ENCODE measurements at regions not wholly inside any gene's neighbourhood (a gene's known extent, or its start where the extent isn't known, plus 50 kb on each side); places are given as distances from the start of the nearest gene placed in this dataset.

DNA sequence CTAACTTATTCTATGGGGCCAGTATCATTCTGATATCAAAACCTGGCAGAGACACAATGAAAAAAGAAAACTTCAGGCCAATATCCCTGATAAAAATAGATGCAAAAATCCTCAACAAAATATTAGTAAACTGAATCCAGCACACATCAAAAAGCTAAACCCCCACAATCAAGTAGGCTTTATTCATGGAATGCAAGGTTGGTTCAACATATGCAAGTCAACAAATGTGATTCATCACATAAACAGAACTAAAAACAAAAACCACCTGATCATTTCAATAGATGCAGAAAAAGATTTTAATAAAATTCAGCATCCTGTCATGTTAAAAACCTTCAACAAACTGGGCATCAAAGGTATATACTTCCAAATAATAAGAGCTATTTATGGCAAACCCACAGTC is 133.9 kb upstream of the SSTR4 start:
- TF ChIP-seq, protein P1, sequence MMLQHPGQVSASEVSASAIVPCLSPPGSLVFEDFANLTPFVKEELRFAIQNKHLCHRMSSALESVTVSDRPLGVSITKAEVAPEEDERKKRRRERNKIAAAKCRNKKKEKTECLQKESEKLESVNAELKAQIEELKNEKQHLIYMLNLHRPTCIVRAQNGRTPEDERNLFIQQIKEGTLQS (IDR thresholded peaks at IDR 0.05) = no peak
- TF ChIP-seq EGR1 (IDR thresholded peaks at IDR 0.05; ENCODE audit: low read depth in 2 of 2) (no peak), RXRA (IDR thresholded peaks at IDR 0.05) (no peak), GABPA (IDR thresholded peaks at IDR 0.05 in 1 of 2, conservative IDR thresholded peaks at IDR 0.05 in 1 of 2) (no peak)
- Histone ChIP-seq H3K4me3 (ENCODE audit: low read depth in 1 of 3, low read length in 3 of 3) (no peak overlapping the region), H3K9ac (ENCODE audit: low read depth in 1 of 2, low read length in 2 of 2) (no peak overlapping the region), H3K36me3 (ENCODE audit: control insufficient read depth in 4 of 4, insufficient read depth in 3 of 4, low read depth in 1 of 4, low read length in 3 of 4) (no peaks in the 10 kb centered on the region), H3K9me3 (ENCODE audit: control insufficient read depth in 4 of 4, low read length in 3 of 4) (peaks cover 0 to 10% (median 4%) of the 10 kb centered on the region in 4 donors), H3K4me1 (ENCODE audit: control insufficient read depth in 4 of 4, insufficient read depth in 4 of 4, low read length in 3 of 4) (no peaks in the 10 kb centered on the region), H3K27me3 (ENCODE audit: control insufficient read depth in 4 of 4, insufficient read depth in 4 of 4, low read length in 3 of 4) (no peaks in the 10 kb centered on the region), H3K27ac (ENCODE audit: low read depth in 1 of 2, low read length in 2 of 2) (no peak overlapping the region)
- DNase-seq (ENCODE audit: low spot score) = no peak

DNA sequence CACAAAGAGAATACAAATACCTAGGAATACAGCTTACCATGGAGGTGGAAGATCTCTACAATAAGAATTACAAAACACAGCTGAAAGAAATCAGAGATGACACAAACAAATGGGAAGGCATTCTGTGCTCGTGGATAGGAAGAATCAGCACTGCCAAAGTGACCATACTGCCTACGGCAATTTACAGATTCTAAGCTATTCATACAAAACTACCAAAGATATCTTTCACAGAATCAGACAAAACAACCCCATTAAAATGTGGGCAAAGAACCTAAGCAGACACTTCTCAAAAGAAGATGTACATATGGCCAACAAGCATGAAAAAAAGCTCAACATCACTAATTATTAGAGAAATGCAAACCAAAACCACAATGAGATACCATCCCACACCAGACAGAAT is 133.2 kb upstream of the SSTR4 start:
- H3K9me3 ChIP-seq (ENCODE audit: control insufficient read depth in 4 of 4, low read length in 3 of 4) = peaks cover 0 to 10% (median 4%) of the 10 kb centered on the region in 4 donors
- H3K4me1 ChIP-seq (ENCODE audit: control insufficient read depth in 4 of 4, insufficient read depth in 4 of 4, low read length in 3 of 4) = no peaks in the 10 kb centered on the region
- H3K9ac ChIP-seq (ENCODE audit: low read depth in 1 of 2, low read length in 2 of 2) = no peak overlapping the region
- no peak overlapping the region for H3K4me3 ChIP-seq (ENCODE audit: low read depth in 1 of 3, low read length in 3 of 3)
- H3K27ac ChIP-seq (ENCODE audit: low read depth in 1 of 2, low read length in 2 of 2) = no peak overlapping the region
- H3K27me3 ChIP-seq (ENCODE audit: control insufficient read depth in 4 of 4, insufficient read depth in 4 of 4, low read length in 3 of 4) = no peaks in the 10 kb centered on the region
- no peak for TF ChIP-seq TAF1 (conservative IDR thresholded peaks at IDR 0.05)
- TF ChIP-seq RAD21 (IDR thresholded peaks at IDR 0.05) = no peak
- TF ChIP-seq JUND (IDR thresholded peaks at IDR 0.05) = no peak
- TF ChIP-seq, protein P2, sequence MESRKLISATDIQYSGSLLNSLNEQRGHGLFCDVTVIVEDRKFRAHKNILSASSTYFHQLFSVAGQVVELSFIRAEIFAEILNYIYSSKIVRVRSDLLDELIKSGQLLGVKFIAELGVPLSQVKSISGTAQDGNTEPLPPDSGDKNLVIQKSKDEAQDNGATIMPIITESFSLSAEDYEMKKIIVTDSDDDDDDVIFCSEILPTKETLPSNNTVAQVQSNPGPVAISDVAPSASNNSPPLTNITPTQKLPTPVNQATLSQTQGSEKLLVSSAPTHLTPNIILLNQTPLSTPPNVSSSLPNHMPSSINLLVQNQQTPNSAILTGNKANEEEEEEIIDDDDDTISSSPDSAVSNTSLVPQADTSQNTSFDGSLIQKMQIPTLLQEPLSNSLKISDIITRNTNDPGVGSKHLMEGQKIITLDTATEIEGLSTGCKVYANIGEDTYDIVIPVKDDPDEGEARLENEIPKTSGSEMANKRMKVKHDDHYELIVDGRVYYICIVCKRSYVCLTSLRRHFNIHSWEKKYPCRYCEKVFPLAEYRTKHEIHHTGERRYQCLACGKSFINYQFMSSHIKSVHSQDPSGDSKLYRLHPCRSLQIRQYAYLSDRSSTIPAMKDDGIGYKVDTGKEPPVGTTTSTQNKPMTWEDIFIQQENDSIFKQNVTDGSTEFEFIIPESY (IDR thresholded peaks at IDR 0.05) = no peak
- TF ChIP-seq SP1 (IDR thresholded peaks at IDR 0.05) = no peak
- TF ChIP-seq RXRA (IDR thresholded peaks at IDR 0.05) = no peak
- TF ChIP-seq FOXA1 (IDR thresholded peaks at IDR 0.05) = no peak
- TF ChIP-seq, protein P3, sequence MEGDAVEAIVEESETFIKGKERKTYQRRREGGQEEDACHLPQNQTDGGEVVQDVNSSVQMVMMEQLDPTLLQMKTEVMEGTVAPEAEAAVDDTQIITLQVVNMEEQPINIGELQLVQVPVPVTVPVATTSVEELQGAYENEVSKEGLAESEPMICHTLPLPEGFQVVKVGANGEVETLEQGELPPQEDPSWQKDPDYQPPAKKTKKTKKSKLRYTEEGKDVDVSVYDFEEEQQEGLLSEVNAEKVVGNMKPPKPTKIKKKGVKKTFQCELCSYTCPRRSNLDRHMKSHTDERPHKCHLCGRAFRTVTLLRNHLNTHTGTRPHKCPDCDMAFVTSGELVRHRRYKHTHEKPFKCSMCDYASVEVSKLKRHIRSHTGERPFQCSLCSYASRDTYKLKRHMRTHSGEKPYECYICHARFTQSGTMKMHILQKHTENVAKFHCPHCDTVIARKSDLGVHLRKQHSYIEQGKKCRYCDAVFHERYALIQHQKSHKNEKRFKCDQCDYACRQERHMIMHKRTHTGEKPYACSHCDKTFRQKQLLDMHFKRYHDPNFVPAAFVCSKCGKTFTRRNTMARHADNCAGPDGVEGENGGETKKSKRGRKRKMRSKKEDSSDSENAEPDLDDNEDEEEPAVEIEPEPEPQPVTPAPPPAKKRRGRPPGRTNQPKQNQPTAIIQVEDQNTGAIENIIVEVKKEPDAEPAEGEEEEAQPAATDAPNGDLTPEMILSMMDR (IDR thresholded peaks at IDR 0.05; ENCODE audit: low read depth, low read length, missing input control) = no peak
- DNase-seq (ENCODE audit: low spot score) = no peak
- 65% methylated on average over 2 of the region's 2 CpGs for WGBS
- H3K36me3 ChIP-seq (ENCODE audit: control insufficient read depth in 4 of 4, insufficient read depth in 3 of 4, low read depth in 1 of 4, low read length in 3 of 4) = no peaks in the 10 kb centered on the region

DNA sequence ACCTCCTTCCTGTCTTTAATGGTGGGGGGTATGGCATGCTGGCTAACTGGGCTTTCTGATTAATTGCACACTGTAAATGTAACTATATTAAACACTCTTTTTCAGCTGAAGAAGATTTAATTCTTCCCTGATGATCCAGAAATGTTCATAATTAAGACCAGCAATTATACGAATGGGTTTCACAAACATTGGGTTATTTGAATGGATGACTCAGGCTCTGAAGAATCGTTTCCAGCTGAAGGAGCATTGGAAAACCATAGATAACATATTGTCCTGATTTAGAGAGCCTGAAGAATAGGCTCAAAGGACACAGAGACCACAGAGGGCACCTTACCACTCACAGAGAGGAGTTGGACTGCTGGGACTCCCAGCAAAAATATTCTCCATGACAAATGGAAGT is 130.7 kb upstream of the SSTR4 start:
- Histone ChIP-seq H3K4me1 (ENCODE audit: control insufficient read depth in 4 of 4, insufficient read depth in 4 of 4, low read length in 3 of 4) (no peaks in the 10 kb centered on the region), H3K27me3 (ENCODE audit: control insufficient read depth in 4 of 4, insufficient read depth in 4 of 4, low read length in 3 of 4) (peaks cover 0 to 5% (median 1%) of the 10 kb centered on the region in 4 donors), H3K9ac (ENCODE audit: low read depth in 1 of 2, low read length in 2 of 2) (no peak overlapping the region), H3K27ac (ENCODE audit: low read depth in 1 of 2, low read length in 2 of 2) (no peak overlapping the region), H3K9me3 (ENCODE audit: control insufficient read depth in 4 of 4, low read length in 3 of 4) (peaks cover 0 to 10% (median 4%) of the 10 kb centered on the region in 4 donors), H3K36me3 (ENCODE audit: control insufficient read depth in 4 of 4, insufficient read depth in 3 of 4, low read depth in 1 of 4, low read length in 3 of 4) (no peaks in the 10 kb centered on the region), H3K4me3 (ENCODE audit: low read depth in 1 of 3, low read length in 3 of 3) (no peak overlapping the region)
- DNase-seq (ENCODE audit: low spot score) = no peak
- 66% methylated on average over 2 of the region's 2 CpGs for WGBS
- TF ChIP-seq SP1 (IDR thresholded peaks at IDR 0.05) = no peak
- no peak for TF ChIP-seq TAF1 (conservative IDR thresholded peaks at IDR 0.05)
- TF ChIP-seq HNF4G (IDR thresholded peaks at IDR 0.05) = no peak
- no peak for TF ChIP-seq HNF4A (conservative IDR thresholded peaks at IDR 0.05)
- TF ChIP-seq GABPA (IDR thresholded peaks at IDR 0.05 in 1 of 2, conservative IDR thresholded peaks at IDR 0.05 in 1 of 2) = no peak
- TF ChIP-seq FOXA1 (IDR thresholded peaks at IDR 0.05) = no peak
- TF ChIP-seq, protein P4, sequence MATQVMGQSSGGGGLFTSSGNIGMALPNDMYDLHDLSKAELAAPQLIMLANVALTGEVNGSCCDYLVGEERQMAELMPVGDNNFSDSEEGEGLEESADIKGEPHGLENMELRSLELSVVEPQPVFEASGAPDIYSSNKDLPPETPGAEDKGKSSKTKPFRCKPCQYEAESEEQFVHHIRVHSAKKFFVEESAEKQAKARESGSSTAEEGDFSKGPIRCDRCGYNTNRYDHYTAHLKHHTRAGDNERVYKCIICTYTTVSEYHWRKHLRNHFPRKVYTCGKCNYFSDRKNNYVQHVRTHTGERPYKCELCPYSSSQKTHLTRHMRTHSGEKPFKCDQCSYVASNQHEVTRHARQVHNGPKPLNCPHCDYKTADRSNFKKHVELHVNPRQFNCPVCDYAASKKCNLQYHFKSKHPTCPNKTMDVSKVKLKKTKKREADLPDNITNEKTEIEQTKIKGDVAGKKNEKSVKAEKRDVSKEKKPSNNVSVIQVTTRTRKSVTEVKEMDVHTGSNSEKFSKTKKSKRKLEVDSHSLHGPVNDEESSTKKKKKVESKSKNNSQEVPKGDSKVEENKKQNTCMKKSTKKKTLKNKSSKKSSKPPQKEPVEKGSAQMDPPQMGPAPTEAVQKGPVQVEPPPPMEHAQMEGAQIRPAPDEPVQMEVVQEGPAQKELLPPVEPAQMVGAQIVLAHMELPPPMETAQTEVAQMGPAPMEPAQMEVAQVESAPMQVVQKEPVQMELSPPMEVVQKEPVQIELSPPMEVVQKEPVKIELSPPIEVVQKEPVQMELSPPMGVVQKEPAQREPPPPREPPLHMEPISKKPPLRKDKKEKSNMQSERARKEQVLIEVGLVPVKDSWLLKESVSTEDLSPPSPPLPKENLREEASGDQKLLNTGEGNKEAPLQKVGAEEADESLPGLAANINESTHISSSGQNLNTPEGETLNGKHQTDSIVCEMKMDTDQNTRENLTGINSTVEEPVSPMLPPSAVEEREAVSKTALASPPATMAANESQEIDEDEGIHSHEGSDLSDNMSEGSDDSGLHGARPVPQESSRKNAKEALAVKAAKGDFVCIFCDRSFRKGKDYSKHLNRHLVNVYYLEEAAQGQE (IDR thresholded peaks at IDR 0.05) = no peak
- TF ChIP-seq NR2F2 (IDR thresholded peaks at IDR 0.05) = no peak
